AG10803 (cell line): ENCODE measurements at regions not wholly inside any gene's neighbourhood (a gene's known extent, or its start where the extent isn't known, plus 50 kb on each side); places are given as distances from the start of the nearest gene placed in this dataset.

ENCODE experiments used
- DNase-seq: peaks from one replicate; pipeline ENCODE4 v3.0.0; 2010; ENCODE audit warnings: low read depth
- H3K4me3 ChIP-seq: 2 replicates; pipeline ENCODE4 v1.5.1; 2011; ENCODE audit warnings: mild to moderate bottlenecking, low read length, control low read depth
- TF ChIP-seq, protein P1 (sequence below): conservative IDR thresholded peaks from 2 replicates; pipeline ENCODE4 v1.5.1; 2011; ENCODE audit warnings: mild to moderate bottlenecking, low read length, control low read depth, inconsistent platforms

DNA sequence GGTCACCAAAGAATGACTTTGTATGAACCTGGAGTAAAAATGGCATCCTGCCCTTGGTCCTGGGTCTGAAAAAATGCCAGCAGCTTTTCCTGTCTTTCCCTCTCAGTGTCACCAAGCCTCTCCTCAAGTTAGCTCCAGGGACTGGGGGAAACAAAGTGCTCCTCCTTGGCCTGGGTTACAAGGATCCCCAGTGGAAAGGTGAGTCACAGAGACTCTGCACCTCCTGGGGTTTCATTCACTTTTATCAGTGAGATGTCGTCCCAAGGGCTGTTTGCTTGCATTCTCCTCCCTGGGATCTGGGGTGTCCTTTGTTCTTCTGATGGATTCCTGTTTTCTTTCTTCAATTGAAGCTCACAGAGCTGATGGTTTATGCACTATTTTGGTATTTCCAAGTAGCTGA, 93.2 kb upstream of the CSNK1A1L start:
- H3K4me3 ChIP-seq: no peak overlapping the region
- DNase-seq: no peak
- TF ChIP-seq, protein P1, sequence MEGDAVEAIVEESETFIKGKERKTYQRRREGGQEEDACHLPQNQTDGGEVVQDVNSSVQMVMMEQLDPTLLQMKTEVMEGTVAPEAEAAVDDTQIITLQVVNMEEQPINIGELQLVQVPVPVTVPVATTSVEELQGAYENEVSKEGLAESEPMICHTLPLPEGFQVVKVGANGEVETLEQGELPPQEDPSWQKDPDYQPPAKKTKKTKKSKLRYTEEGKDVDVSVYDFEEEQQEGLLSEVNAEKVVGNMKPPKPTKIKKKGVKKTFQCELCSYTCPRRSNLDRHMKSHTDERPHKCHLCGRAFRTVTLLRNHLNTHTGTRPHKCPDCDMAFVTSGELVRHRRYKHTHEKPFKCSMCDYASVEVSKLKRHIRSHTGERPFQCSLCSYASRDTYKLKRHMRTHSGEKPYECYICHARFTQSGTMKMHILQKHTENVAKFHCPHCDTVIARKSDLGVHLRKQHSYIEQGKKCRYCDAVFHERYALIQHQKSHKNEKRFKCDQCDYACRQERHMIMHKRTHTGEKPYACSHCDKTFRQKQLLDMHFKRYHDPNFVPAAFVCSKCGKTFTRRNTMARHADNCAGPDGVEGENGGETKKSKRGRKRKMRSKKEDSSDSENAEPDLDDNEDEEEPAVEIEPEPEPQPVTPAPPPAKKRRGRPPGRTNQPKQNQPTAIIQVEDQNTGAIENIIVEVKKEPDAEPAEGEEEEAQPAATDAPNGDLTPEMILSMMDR: no peak

DNA sequence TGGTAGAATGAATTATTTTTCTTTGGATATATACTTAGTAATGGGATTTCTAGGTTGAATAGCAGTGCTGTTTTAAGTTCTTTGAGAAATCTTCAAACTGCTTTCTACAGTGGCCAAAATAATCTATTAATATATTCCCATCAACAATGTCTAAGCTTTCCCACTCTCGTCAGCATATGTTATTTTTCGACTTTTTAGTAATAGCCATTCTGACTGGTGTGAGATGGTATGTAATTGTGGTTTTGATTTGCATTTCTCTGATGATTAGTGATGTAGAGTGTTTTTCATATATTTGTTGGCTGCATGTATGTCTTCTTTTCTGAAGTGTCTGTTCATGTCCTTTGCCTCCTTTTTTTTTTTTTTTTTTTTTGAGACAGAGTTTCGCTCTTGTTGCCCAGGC, 90.2 kb upstream of the CSNK1A1L start:
- H3K4me3 ChIP-seq: no peak overlapping the region
- DNase-seq: no peak
- TF ChIP-seq, protein P1: no peak

DNA sequence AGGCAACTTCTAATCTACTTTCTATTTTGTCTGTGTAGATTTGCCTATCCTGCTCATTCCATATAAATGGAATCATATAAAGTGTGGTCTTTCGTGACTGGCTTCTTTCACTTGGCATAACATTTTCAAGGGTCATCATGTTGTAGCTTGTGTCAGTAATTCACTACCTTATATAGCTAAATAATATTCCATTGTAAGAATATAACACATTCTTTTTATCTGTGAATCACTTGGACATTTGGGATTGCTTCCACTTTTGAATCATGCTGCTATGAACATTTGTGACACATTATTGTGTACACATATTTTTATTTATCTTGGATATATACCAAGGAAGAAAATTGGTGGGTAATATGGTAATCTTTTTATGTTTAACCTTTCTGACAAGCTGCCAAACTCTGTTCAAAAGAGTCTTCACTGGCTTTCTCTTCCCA, 89.0 kb upstream of the CSNK1A1L start:
- H3K4me3 ChIP-seq: no peak overlapping the region
- DNase-seq: peak; percentile 76
- TF ChIP-seq, protein P1: no peak

DNA sequence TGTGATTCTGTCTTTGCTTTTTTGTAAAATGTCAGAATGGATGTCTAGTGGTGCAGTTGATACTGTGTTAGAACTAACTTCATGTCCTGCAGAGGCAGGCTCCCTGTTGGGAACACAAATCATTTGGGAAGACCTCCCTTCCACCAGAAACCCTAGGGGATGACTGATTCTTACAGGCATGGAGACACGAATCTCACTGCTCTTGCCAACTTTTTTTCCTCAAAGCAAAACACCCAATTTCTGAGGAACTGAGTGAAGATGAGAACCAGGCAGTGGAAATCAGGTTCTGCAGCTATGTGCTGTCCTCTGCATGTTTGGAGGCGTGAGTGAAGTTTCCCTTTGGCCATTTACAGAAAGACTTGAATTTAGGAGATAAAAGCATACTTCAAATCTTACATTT, 87.5 kb upstream of the CSNK1A1L start:
- no peak overlapping the region for H3K4me3 ChIP-seq
- peak; percentile 41 for DNase-seq
- TF ChIP-seq, protein P1: no peak

DNA sequence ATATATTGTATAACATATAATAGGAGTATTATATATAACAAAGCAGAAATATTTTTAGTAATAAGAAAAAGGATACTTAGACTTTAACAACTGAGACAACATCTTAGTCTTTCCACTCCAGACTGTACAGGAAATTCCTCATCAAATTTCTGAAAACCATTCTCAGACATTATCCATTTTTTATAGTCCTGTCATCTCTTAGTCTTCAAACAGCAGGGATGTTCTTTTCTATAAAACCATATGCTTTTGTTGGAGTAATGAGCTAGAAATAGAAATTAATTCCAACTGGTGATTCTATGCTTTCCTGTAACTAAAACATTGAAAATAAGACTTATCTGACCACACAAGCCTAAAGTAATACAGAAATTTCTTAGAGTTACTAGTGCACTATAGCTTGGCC, 82.2 kb upstream of the CSNK1A1L start:
- DNase-seq: peak; percentile 72
- TF ChIP-seq, protein P1: no peak

DNA sequence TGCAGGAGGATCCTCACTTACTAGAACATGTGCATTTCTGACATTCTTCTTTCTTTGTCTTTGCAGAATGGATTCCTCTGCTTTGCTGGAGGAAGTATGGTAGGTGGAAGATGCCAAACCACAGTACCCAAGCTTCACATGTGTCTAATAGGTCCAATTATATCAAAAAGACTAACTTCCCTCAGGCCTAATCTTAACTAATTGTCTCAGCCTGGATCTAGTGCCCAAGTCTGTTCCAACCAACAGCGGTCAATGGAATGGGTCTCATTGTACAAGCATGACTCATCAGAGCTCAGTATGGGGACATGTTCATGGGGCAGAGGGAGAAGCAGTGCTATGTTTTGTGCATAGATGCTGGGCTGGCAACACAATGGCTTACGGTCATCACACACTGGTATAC, 81.6 kb upstream of the CSNK1A1L start:
- no peak overlapping the region for H3K4me3 ChIP-seq
- peak; percentile 89 for DNase-seq
- TF ChIP-seq, protein P1: no peak

More for the DNA sequence above, 82.2 kb upstream of the CSNK1A1L start:
- H3K4me3 ChIP-seq: no peak overlapping the region

DNA sequence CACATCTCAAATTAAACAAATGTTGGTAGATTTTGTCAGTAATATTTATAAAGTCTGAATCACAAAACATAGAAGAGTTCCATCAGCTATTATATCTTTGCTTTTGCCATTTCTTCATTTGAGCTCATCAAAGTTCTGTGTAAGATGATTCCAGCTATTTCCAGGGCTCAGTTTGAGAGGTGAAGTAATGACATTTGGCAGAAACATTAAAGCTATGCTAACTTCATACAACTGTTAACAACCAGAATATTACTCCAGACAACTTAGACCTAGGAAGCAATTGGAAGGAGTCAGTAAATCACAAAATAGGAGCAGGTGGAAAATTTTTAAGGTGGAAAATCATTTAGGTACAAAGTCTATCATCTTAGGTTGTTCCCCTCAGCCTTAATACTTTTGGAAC, 76.2 kb upstream of the CSNK1A1L start:
- H3K4me3 ChIP-seq: no peak overlapping the region
- TF ChIP-seq, protein P1: no peak
- no peak for DNase-seq
